K562 (cell line): ENCODE measurements at regions not wholly inside any gene's neighbourhood (a gene's known extent, or its start where the extent isn't known, plus 50 kb on each side); places are given as distances from the start of the nearest gene placed in this dataset.

Experiments used
- ATAC-seq: fragments of 200-7000 bp; cut with Tn5 transposase; 3 replicates; pipeline ENCODE4 v1.9.1; 2020; ENCODE audit warnings: moderate library complexity
- BruUV-seq: library from RNA; stranded (reverse); fragments of 400-500 nt; replicated peaks from 2 replicates; lab custom pipeline; 2021; lab: Mats Ljungman, UMichigan
- CTCF ChIA-PET: fragments of 300-600 bp; formaldehyde crosslinking; extraction: SDS; loops from one replicate; lab custom pipeline; 2021; ENCODE audit warnings: low intra/inter-chr PET ratio; lab: Yijun Ruan, JAX
- POLR2A ChIA-PET: fragments of 300-600, 350-650 bp; sonication (Branson Sonifier 250); formaldehyde crosslinking; extraction: SDS; loops from one replicate; lab custom pipeline; 2021; ENCODE audit warnings: antibody characterized with exemption, inconsistent platforms; lab: Yijun Ruan, JAX
- DNase-seq, 4 experiments: peaks; one replicate each; pipeline versions ENCODE4 v3.0.0 to v3.0.0-alpha.2; 2011 to 2018; ENCODE audit warnings: low spot score in 3 of 4, mixed read lengths in 3 of 4; ENCODE audit errors: extremely low read depth in 1 of 4
- FAIRE-seq: peaks from 2 replicates; lab custom pipeline; 2011; peaks lifted over from hg19 to GRCh38; lab: Jason Lieb, UNC
- H2AFZ ChIP-seq: 2 replicates; pipeline ENCODE4 v1.6.0; 2011; ENCODE audit warnings: low read depth, low read length, control low read depth, inconsistent platforms
- H3K27ac ChIP-seq: fragments of 200-600 bp; 3 replicates; pipeline ENCODE4 v1.8.0; 2011; ENCODE audit warnings: low read depth, mild to moderate bottlenecking, control low read depth, inconsistent platforms, low read length, moderate library complexity, mixed read lengths; ENCODE audit errors: extremely low read depth
- H3K27me3 ChIP-seq, 2 experiments: fragments of 300-600 bp in 1 of 2; 2 replicates in 1 of 2; 3 replicates in 1 of 2; pipeline versions ENCODE4 v1.6.0 to v1.8.0; 2011; ENCODE audit warnings: inconsistent platforms in 2 of 2, low read length in 2 of 2, mild to moderate bottlenecking in 1 of 2, mixed read lengths in 1 of 2, moderate library complexity in 1 of 2; ENCODE audit not compliant: control insufficient read depth in 2 of 2, insufficient read depth in 2 of 2
- H3K36me3 ChIP-seq: fragments of 300-600 bp; 3 replicates; pipeline ENCODE4 v1.8.0; 2011; ENCODE audit warnings: mild to moderate bottlenecking, low read length, inconsistent platforms; ENCODE audit not compliant: control insufficient read depth, insufficient read depth
- H3K4me1 ChIP-seq, 2 experiments: fragments of 200-600 bp in 1 of 2; replicated peaks in 1 of 2; 2 replicates in 1 of 2; 3 replicates in 1 of 2; pipeline versions ENCODE4 v1.5.1 to v1.8.0; 2011; ENCODE audit warnings: inconsistent platforms in 2 of 2, low read length in 2 of 2, mild to moderate bottlenecking in 1 of 2, mixed read lengths in 1 of 2, moderate library complexity in 1 of 2; ENCODE audit not compliant: control insufficient read depth in 2 of 2, insufficient read depth in 2 of 2
- H3K4me2 ChIP-seq: 2 replicates; pipeline ENCODE4 v1.6.1; 2011; ENCODE audit warnings: low read length, control low read depth, inconsistent platforms, mixed read lengths; ENCODE audit not compliant: insufficient read depth
- H3K4me3 ChIP-seq: fragments of 200-600 bp; sonication (generic), shearing (Covaris generic); 2 replicates; pipeline ENCODE4 v1.5.1; 2016; ENCODE audit warnings: control low read depth, inconsistent platforms
- H3K79me2 ChIP-seq: fragments of 200-600 bp; 3 replicates; pipeline ENCODE4 v1.8.0; 2011; ENCODE audit warnings: low read length, inconsistent platforms; ENCODE audit not compliant: control insufficient read depth, insufficient read depth
- H3K9ac ChIP-seq, 2 experiments: 2 replicates each; pipeline versions ENCODE4 v1.6.0 to v1.6.1; 2011; ENCODE audit warnings: low read depth in 2 of 2, low read length in 2 of 2, control low read depth in 1 of 2, inconsistent platforms in 1 of 2, mild to moderate bottlenecking in 1 of 2, mixed read lengths in 1 of 2; ENCODE audit not compliant: insufficient read depth in 1 of 2
- H3K9me1 ChIP-seq: one replicate; pipeline ENCODE4 v1.6.0; 2011; ENCODE audit warnings: inconsistent platforms, mild to moderate bottlenecking, low read length, moderate library complexity; ENCODE audit not compliant: control insufficient read depth, insufficient read depth
- H3K9me3 ChIP-seq: replicated peaks from 2 replicates; pipeline ENCODE4 v1.5.1; 2011; ENCODE audit warnings: low read depth, low read length, inconsistent platforms; ENCODE audit not compliant: control insufficient read depth, insufficient read depth
- H4K20me1 ChIP-seq: replicated peaks from 2 replicates; pipeline ENCODE4 v1.6.1; 2011; ENCODE audit warnings: low read length, inconsistent platforms, mixed read lengths; ENCODE audit not compliant: control insufficient read depth, insufficient read depth
- CTCFL ChIP-seq: IDR thresholded peaks from 2 replicates; pipeline ENCODE4 v1.6.1; 2011; ENCODE audit warnings: borderline replicate concordance, low read depth, mild to moderate bottlenecking, moderate library complexity, low read length; ENCODE audit not compliant: insufficient read depth, poor library complexity, severe bottlenecking
- TARDBP ChIP-seq: fragments of 450-650 bp; IDR thresholded peaks from 2 replicates; pipeline ENCODE4 v1.6.1; 2016
- ZBTB40 ChIP-seq, 2 experiments: fragments of 450-650 bp in 1 of 2; sonication (generic) in 1 of 2; formaldehyde crosslinking in 1 of 2; IDR thresholded peaks; 2 replicates each; pipeline versions ENCODE4 v1.7.1 to v1.9.0; 2016 to 2022; ENCODE audit warnings: inconsistent platforms in 1 of 2, mild to moderate bottlenecking in 1 of 2, missing genetic modification reagents in 1 of 2
- ZFP30 ChIP-seq: fragments of 250-450 bp; sonication (Bioruptor Pico); IDR thresholded peaks from 2 replicates; pipeline ENCODE4 v1.8.0; 2022; ENCODE audit warnings: moderate library complexity, mild to moderate bottlenecking, inconsistent platforms, borderline replicate concordance
- ZHX1 ChIP-seq: fragments of 150-350 bp; conservative IDR thresholded peaks from 2 replicates; pipeline ENCODE4 v1.6.1; 2014; ENCODE audit warnings: low read length
- ZNF197 ChIP-seq: fragments of 200-800 bp; sonication (Bioruptor generic); IDR thresholded peaks from 2 replicates; pipeline ENCODE4 v1.6.1; 2016; ENCODE audit warnings: low read depth, missing genetic modification characterization, missing compliant biosample characterization
- WGBS: fragments of 100-300 bp; shearing (Covaris generic); methylation state at CpG from one replicate; pipeline ENCODE4 v1.1.6; 2016; ENCODE audit warnings: low coverage, mixed read lengths; ENCODE audit not compliant: insufficient coverage; ENCODE audit errors: missing lambda C conversion rate; 5-methylcytosine and 5-hydroxymethylcytosine counted together
- in situ Hi-C: fragments of 300-500 bp; cut with MboI; formaldehyde crosslinking; loops from 4 replicates; pipeline ENCODE4 v1.15.0; 2018; ENCODE audit warnings: inconsistent platforms, mixed read lengths
- intact Hi-C: fragments of 100-400 bp; cut with micrococcal nuclease; formaldehyde crosslinking; loops from 2 replicates; pipeline ENCODE4 v1.14.2; 2022

- Histone ChIP-seq H3K9ac (no peak overlapping the region), H3K27ac (no peak overlapping the region), H3K36me3 (no peaks in the 10 kb centered on the region), H3K9me3 (no peaks in the 10 kb centered on the region), H3K79me2 (no peaks in the 10 kb centered on the region), H3K9me1 (no peaks in the 10 kb centered on the region), H3K4me3 (no peak overlapping the region), H4K20me1 (no peaks in the 10 kb centered on the region), H3K4me1 (no peaks in the 10 kb centered on the region), H2AFZ (no peak overlapping the region), H3K4me2 (no peak overlapping the region), H3K27me3 (no peaks in the 10 kb centered on the region)
- intact Hi-C loops, result no loop called here
- POLR2A ChIA-PET, result no interaction called here
- CTCF ChIA-PET, result no interaction called here
- no TSS peak for BruUV-seq
- ATAC-seq (no peak), FAIRE-seq (no peak), DNase-seq (no peak)
- TF ChIP-seq ZHX1 (no peak), CTCFL (no peak), ZNF197 (CRISPR knock-in tag) (no peak), ZBTB40 (IDR thresholded peaks at IDR 0.05) (no peak), ZBTB40 (CRISPR knock-in tag; IDR thresholded peaks at IDR 0.05) (no peak), ZFP30 (CRISPR knock-in tag) (no peak), TARDBP (no peak)
- in situ Hi-C loops, result no loop called here
- WGBS, result 0% methylated on average over 4 of the region's 4 CpGs
Observed at GRCh38 chr2:226172309-226172708, 627.3 kb downstream of the IRS1 start.
